ENCODE measurements at regions not wholly inside any gene's neighbourhood (a gene's known extent, or its start where the extent isn't known, plus 50 kb on each side); places are given as distances from the start of the nearest gene placed in this dataset.
"Not testable (repeated sequence)": the region's sequence is repeated elsewhere in the genome, so short reads cannot be mapped to it uniquely, and the experiment has no call there.

GRCh38 chr6:57822448-57822847 is 505.0 kb downstream of the PRIM2 start:
- H3K4me3 ChIP-seq (ENCODE audit: low read length); H3K4me1 ChIP-seq (ENCODE audit: insufficient read depth, low read length); H3K9me3 ChIP-seq (ENCODE audit: low read depth, low read length): not testable (repeated sequence)
- peaks cover 15% of the 10 kb centered on the region for H3K27me3 ChIP-seq (ENCODE audit: insufficient read depth, low read length)

GRCh38 chr6:57822896-57823358 is 505.5 kb downstream of the PRIM2 start:
- Histone ChIP-seq H3K4me3 (ENCODE audit: low read length) (no peak overlapping the region), H3K27me3 (ENCODE audit: insufficient read depth, low read length) (peaks cover 12% of the 10 kb centered on the region), H3K9me3 (ENCODE audit: low read depth, low read length) (no peaks in the 10 kb centered on the region), H3K4me1 (ENCODE audit: insufficient read depth, low read length) (no peaks in the 10 kb centered on the region)

- not testable (repeated sequence) for H3K27me3 ChIP-seq (ENCODE audit: insufficient read depth, low read length)
Observed at GRCh38 chr6:57837622-57838209, 520.3 kb downstream of the PRIM2 start.

GRCh38 chr6:57841551-57841950 is 524.1 kb downstream of the PRIM2 start:
- not testable (repeated sequence) for H3K4me3 ChIP-seq (ENCODE audit: low read length); H3K4me1 ChIP-seq (ENCODE audit: insufficient read depth, low read length); H3K9me3 ChIP-seq (ENCODE audit: low read depth, low read length); H3K27me3 ChIP-seq (ENCODE audit: insufficient read depth, low read length)

More at GRCh38 chr6:57837622-57838209, 520.3 kb downstream of the PRIM2 start:
- not testable (repeated sequence) for H3K9me3 ChIP-seq (ENCODE audit: low read depth, low read length); H3K4me1 ChIP-seq (ENCODE audit: insufficient read depth, low read length); H3K4me3 ChIP-seq (ENCODE audit: low read length)

GRCh38 chr6:57853745-57854407 is 536.4 kb downstream of the PRIM2 start:
- not testable (repeated sequence) for H3K27me3 ChIP-seq (ENCODE audit: insufficient read depth, low read length); H3K4me3 ChIP-seq (ENCODE audit: low read length); H3K9me3 ChIP-seq (ENCODE audit: low read depth, low read length); H3K4me1 ChIP-seq (ENCODE audit: insufficient read depth, low read length)

DNA sequence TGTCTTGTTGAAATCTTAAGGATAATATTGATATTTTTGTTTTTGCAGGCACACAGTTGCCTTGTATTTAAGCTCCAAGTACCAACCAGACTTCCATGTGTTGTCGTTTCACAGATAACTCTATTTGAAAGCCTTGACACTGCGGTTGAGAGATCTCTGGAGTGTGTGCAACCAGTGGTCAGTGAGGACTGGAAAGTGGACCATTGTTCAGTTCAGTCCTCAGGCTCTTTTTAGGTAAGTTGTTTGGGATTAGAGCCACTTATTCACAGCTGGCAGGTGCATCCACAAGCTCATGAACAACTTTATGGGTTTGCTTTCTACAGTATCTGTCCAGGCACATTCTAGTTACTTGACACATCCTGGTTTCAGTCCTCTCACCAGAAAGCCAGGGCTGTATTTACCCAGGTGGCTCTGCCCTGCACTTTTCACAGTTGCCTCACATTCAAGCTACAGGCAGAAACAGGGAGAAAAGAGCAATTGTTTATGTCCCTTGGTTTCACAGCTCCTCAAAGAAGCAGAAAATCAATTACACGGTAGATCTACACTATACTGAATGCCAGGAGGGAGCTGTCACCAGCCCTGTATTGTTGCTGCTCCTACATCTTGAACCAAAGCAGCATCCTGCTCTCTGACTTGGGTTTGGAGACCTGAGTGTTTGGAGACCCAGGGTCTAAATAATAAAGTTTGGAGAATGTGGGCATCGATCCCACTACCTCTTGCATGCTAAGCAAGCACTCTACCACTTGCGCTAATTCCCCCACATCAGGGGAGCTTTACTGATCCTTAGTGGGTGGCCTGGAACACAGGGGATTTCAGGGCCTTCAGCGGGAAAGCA is 543.3 kb downstream of the PRIM2 start:
- H3K9me3 ChIP-seq (ENCODE audit: low read depth, low read length); H3K4me1 ChIP-seq (ENCODE audit: insufficient read depth, low read length); H3K4me3 ChIP-seq (ENCODE audit: low read length); H3K27me3 ChIP-seq (ENCODE audit: insufficient read depth, low read length): not testable (repeated sequence)

DNA sequence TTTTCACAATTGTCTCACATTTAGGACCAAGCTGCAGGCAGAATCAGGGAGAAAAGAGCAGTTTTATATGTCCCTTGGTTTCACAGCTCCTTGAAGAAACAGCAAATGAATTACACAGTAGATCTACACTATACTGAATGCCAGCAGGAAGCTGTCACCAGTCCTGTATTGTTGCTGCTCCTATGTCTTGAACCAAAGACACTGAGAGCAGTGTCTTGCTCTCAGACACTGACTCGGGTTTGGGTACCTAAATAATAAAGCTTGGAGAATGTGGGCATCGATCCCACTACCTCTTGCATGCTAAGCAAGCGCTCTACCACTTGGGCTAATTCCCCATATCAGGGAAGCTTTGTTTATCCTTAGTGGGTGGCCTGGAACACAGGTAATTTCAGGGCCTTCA is 552.7 kb downstream of the PRIM2 start:
- peaks cover 11% of the 10 kb centered on the region for H3K9me3 ChIP-seq (ENCODE audit: low read depth, low read length)
- not testable (repeated sequence) for H3K4me3 ChIP-seq (ENCODE audit: low read length); H3K27me3 ChIP-seq (ENCODE audit: insufficient read depth, low read length); H3K4me1 ChIP-seq (ENCODE audit: insufficient read depth, low read length)

DNA sequence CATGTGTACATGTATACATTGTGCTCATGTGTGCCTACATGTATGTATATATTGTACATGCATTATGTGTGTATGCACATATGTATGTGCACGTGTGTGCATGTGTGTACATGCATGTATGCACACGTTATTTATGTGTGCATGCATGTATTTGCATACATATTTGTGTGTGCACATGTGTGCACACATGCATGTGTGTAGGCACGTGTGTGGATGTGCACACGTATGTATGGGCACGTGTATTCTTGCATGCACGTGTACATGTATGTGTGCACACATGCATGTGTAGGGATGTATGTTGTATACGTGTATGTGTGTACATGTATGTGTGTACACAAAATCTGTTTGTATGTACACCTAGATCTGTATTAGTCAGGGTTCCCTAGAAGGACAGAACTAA is 556.0 kb downstream of the PRIM2 start:
- H3K4me3 ChIP-seq (ENCODE audit: low read length); H3K27me3 ChIP-seq (ENCODE audit: insufficient read depth, low read length); H3K4me1 ChIP-seq (ENCODE audit: insufficient read depth, low read length): not testable (repeated sequence)
- peaks cover 11% of the 10 kb centered on the region for H3K9me3 ChIP-seq (ENCODE audit: low read depth, low read length)

DNA sequence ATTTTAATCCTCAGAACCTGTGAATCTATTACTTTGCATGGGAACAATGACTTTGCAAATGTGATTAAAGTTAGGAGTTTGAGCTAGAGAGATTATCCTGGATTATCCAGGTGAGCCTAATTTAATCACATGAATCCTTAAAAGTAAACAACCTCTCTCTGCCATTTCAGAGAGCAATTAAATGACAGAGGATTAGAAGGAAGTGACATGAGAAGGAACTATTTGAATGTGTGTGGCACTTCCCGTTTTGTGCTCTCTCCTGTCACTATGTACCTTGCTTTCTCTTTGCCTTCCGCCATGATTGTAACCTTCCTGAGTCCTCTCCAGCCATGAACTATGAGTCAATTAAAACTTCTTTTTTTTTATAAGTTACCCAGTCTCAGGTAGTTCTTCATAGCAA is 559.2 kb downstream of the PRIM2 start:
- not testable (repeated sequence) for H3K27me3 ChIP-seq (ENCODE audit: insufficient read depth, low read length); H3K4me3 ChIP-seq (ENCODE audit: low read length); H3K4me1 ChIP-seq (ENCODE audit: insufficient read depth, low read length)
- peaks cover 11% of the 10 kb centered on the region for H3K9me3 ChIP-seq (ENCODE audit: low read depth, low read length)

DNA sequence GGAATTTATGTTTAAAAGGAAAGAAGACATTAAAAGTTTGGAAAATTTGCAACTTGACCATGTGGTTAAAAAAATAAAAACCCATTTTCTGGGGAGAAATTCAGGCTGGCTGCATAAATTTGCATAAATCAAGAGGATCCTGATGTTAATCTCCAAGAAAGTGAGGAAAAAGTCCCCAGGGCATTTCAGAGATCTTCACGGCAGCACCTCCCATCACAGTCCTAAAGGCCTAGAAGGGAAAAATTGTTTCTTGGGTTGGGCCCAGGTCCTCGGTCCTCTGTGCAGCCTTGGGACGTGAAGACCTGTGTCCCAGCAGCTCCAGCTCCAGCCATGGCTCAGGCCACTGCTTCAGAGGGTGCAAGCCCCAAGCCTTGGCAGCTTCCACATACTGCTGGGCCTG is 560.3 kb downstream of the PRIM2 start:
- not testable (repeated sequence) for H3K9me3 ChIP-seq (ENCODE audit: low read depth, low read length); H3K4me1 ChIP-seq (ENCODE audit: insufficient read depth, low read length); H3K27me3 ChIP-seq (ENCODE audit: insufficient read depth, low read length); H3K4me3 ChIP-seq (ENCODE audit: low read length)

DNA sequence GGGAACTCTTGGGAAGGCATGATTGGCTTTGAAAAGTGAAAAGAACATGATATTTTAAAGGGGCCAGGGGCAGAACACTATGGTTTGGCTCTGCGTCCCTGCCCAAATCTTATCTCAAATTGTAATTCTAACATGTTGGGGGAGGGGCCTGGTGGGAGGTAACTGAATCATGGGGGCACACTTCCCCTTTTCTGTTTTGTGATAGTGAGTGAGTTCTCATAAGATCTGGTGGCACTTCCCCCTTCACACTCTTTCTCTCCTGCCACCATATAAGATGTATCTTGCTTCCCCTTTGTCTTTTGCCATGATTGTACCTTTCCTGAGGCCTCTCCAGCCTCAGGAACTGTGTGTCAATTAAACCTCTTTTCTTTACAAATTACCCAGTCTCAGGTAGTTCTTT is 561.4 kb downstream of the PRIM2 start:
- H3K4me3 ChIP-seq (ENCODE audit: low read length); H3K27me3 ChIP-seq (ENCODE audit: insufficient read depth, low read length); H3K9me3 ChIP-seq (ENCODE audit: low read depth, low read length); H3K4me1 ChIP-seq (ENCODE audit: insufficient read depth, low read length): not testable (repeated sequence)

DNA sequence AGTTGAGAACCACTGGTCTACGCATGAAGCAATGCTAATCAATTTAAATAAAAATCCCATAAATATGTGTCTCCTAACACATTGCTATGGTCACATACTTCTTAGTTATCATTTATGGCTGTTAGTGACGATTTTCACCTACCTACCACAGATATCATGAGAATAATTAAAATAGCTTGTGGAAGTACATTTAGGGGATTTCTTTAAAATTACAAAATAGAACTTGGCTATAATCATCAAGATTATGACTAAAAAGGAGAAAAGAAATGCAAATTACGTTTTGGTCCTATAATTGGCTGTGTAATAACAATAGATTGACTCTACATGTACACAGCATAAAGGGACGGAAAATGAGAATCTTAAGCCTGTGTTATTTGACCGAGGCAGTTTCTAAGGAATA is 581.4 kb downstream of the PRIM2 start:
- H3K9me3 ChIP-seq (ENCODE audit: low read depth, low read length); H3K4me3 ChIP-seq (ENCODE audit: low read length); H3K4me1 ChIP-seq (ENCODE audit: insufficient read depth, low read length); H3K27me3 ChIP-seq (ENCODE audit: insufficient read depth, low read length): not testable (repeated sequence)

GRCh38 chr6:57900687-57901399 is 583.4 kb downstream of the PRIM2 start:
- not testable (repeated sequence) for H3K27me3 ChIP-seq (ENCODE audit: insufficient read depth, low read length); H3K4me3 ChIP-seq (ENCODE audit: low read length); H3K4me1 ChIP-seq (ENCODE audit: insufficient read depth, low read length)

GRCh38 chr6:57901445-57901844 is 584.0 kb downstream of the PRIM2 start:
- not testable (repeated sequence) for H3K4me3 ChIP-seq (ENCODE audit: low read length); H3K4me1 ChIP-seq (ENCODE audit: insufficient read depth, low read length); H3K9me3 ChIP-seq (ENCODE audit: low read depth, low read length); H3K27me3 ChIP-seq (ENCODE audit: insufficient read depth, low read length)

More at GRCh38 chr6:57900687-57901399, 583.4 kb downstream of the PRIM2 start:
- H3K9me3 ChIP-seq (ENCODE audit: low read depth, low read length) = not testable (repeated sequence)

GRCh38 chr6:57904356-57904755 is 586.9 kb downstream of the PRIM2 start:
- not testable (repeated sequence) for H3K9me3 ChIP-seq (ENCODE audit: low read depth, low read length); H3K4me1 ChIP-seq (ENCODE audit: insufficient read depth, low read length); H3K4me3 ChIP-seq (ENCODE audit: low read length); H3K27me3 ChIP-seq (ENCODE audit: insufficient read depth, low read length)

Data from mononuclear cell (primary cell).